Stomach smooth muscle (tissue), 2 donors: ENCODE measurements at regions not wholly inside any gene's neighbourhood (a gene's known extent, or its start where the extent isn't known, plus 50 kb on each side); places are given as distances from the start of the nearest gene placed in this dataset.

Experiments used
- H3K27ac ChIP-seq: one replicate; pipeline ENCODE4 v1.7.0; 2013; ENCODE audit warnings: mild to moderate bottlenecking, low read length, inconsistent platforms
- H3K27me3 ChIP-seq, 2 donors: one replicate each; pipeline ENCODE4 v1.7.0; 2013; ENCODE audit warnings: low read length in 2 of 2; ENCODE audit not compliant: insufficient read depth in 2 of 2, control insufficient read depth in 1 of 2
- H3K36me3 ChIP-seq, 2 donors: one replicate each; pipeline ENCODE4 v1.7.0; 2013; ENCODE audit warnings: low read length in 2 of 2; ENCODE audit not compliant: control insufficient read depth in 2 of 2, insufficient read depth in 2 of 2
- H3K4me1 ChIP-seq: one replicate; pipeline ENCODE4 v1.7.0; 2013; ENCODE audit warnings: low read length; ENCODE audit not compliant: control insufficient read depth, insufficient read depth
- H3K4me3 ChIP-seq, 2 donors: one replicate each; pipeline ENCODE4 v1.7.0; 2013; ENCODE audit warnings: low read length in 2 of 2
- H3K9ac ChIP-seq, 2 donors: one replicate each; pipeline ENCODE4 v1.7.0; 2013; ENCODE audit warnings: low read length in 2 of 2, mild to moderate bottlenecking in 1 of 2
- H3K9me3 ChIP-seq, 2 donors: one replicate each; pipeline ENCODE4 v1.7.0; 2013; ENCODE audit warnings: low read length in 2 of 2; ENCODE audit not compliant: control insufficient read depth in 2 of 2
- donor health status: healthy.
- donor health status: Pancreatic carcinoma.

- Histone ChIP-seq H3K4me3 (no peak overlapping the region), H3K27me3 (no peaks in the 10 kb centered on the region), H3K4me1 (no peaks in the 10 kb centered on the region), H3K9me3 (peaks cover 5 to 8% of the 10 kb centered on the region in 2 donors), H3K9ac (no peak overlapping the region), H3K27ac (no peak overlapping the region), H3K36me3 (no peaks in the 10 kb centered on the region)
Measured at GRCh38 chr17:10987786-10988185, 149.9 kb upstream of the PIRT start.

- H3K9me3 ChIP-seq: peaks cover 7 to 8% of the 10 kb centered on the region in 2 donors
- H3K9ac ChIP-seq: no peak overlapping the region
- no peaks in the 10 kb centered on the region for H3K27me3 ChIP-seq
- no peaks in the 10 kb centered on the region for H3K36me3 ChIP-seq
- H3K4me3 ChIP-seq: no peak overlapping the region
- H3K4me1 ChIP-seq: no peaks in the 10 kb centered on the region
- H3K27ac ChIP-seq: no peak overlapping the region
Measured at GRCh38 chr17:10984220-10984619, 146.3 kb upstream of the PIRT start.

GRCh38 chr17:10976401-10976800 lies 138.5 kb upstream of the PIRT start:
- no peaks in the 10 kb centered on the region for H3K27me3 ChIP-seq
- no peaks in the 10 kb centered on the region for H3K4me1 ChIP-seq
- H3K36me3 ChIP-seq: no peaks in the 10 kb centered on the region

GRCh38 chr17:10968007-10968406 lies 130.1 kb upstream of the PIRT start:
- Histone ChIP-seq H3K27ac (no peak overlapping the region), H3K4me3 (no peak overlapping the region), H3K36me3 (no peaks in the 10 kb centered on the region), H3K27me3 (no peaks in the 10 kb centered on the region), H3K4me1 (no peaks in the 10 kb centered on the region), H3K9me3 (no peaks in the 10 kb centered on the region), H3K9ac (no peak overlapping the region)

More at GRCh38 chr17:10976401-10976800, 138.5 kb upstream of the PIRT start:
- Histone ChIP-seq H3K27ac (no peak overlapping the region), H3K9me3 (no peaks in the 10 kb centered on the region), H3K9ac (no peak overlapping the region), H3K4me3 (no peak overlapping the region)

- no peaks in the 10 kb centered on the region for H3K36me3 ChIP-seq
- no peaks in the 10 kb centered on the region for H3K27me3 ChIP-seq
- no peak overlapping the region for H3K4me3 ChIP-seq
- H3K9ac ChIP-seq: no peak overlapping the region
- peaks cover 0 to 2% of the 10 kb centered on the region in 2 donors for H3K9me3 ChIP-seq
- H3K27ac ChIP-seq: no peak overlapping the region
- no peaks in the 10 kb centered on the region for H3K4me1 ChIP-seq
Measured at GRCh38 chr17:10956821-10957220, 118.9 kb upstream of the PIRT start.

- no peaks in the 10 kb centered on the region for H3K9me3 ChIP-seq
- H3K4me3 ChIP-seq: no peak overlapping the region
- no peaks in the 10 kb centered on the region for H3K27me3 ChIP-seq
- no peak overlapping the region for H3K9ac ChIP-seq
- no peaks in the 10 kb centered on the region for H3K36me3 ChIP-seq
- H3K4me1 ChIP-seq: no peaks in the 10 kb centered on the region
- no peak overlapping the region for H3K27ac ChIP-seq
Measured at GRCh38 chr17:10944819-10945218, 106.9 kb upstream of the PIRT start.

- H3K9ac ChIP-seq: no peak overlapping the region
- H3K36me3 ChIP-seq: no peaks in the 10 kb centered on the region
- no peaks in the 10 kb centered on the region for H3K9me3 ChIP-seq
- no peak overlapping the region for H3K27ac ChIP-seq
- H3K4me3 ChIP-seq: no peak overlapping the region
- no peaks in the 10 kb centered on the region for H3K4me1 ChIP-seq
- peaks cover 0 to 5% of the 10 kb centered on the region in 2 donors for H3K27me3 ChIP-seq
Measured at GRCh38 chr17:10936931-10937330, 99.0 kb upstream of the PIRT start.

- Histone ChIP-seq H3K27me3 (peaks cover 0 to 2% of the 10 kb centered on the region in 2 donors), H3K9me3 (no peaks in the 10 kb centered on the region)
Measured at GRCh38 chr17:10932938-10933337, 95.1 kb upstream of the PIRT start.

GRCh38 chr17:10931133-10931532 lies 93.2 kb upstream of the PIRT start:
- Histone ChIP-seq H3K9me3 (no peaks in the 10 kb centered on the region), H3K9ac (no peak overlapping the region)

More at GRCh38 chr17:10932938-10933337, 95.1 kb upstream of the PIRT start:
- Histone ChIP-seq H3K9ac (no peak overlapping the region), H3K36me3 (no peaks in the 10 kb centered on the region), H3K27ac (no peak overlapping the region), H3K4me1 (no peaks in the 10 kb centered on the region), H3K4me3 (no peak overlapping the region)

GRCh38 chr17:10927712-10928111 lies 89.8 kb upstream of the PIRT start:
- H3K4me3 ChIP-seq: no peak overlapping the region
- H3K9me3 ChIP-seq: no peaks in the 10 kb centered on the region
- H3K27me3 ChIP-seq: peaks cover 0 to 2% of the 10 kb centered on the region in 2 donors
- no peaks in the 10 kb centered on the region for H3K36me3 ChIP-seq
- no peak overlapping the region for H3K9ac ChIP-seq
- H3K4me1 ChIP-seq: no peaks in the 10 kb centered on the region
- no peak overlapping the region for H3K27ac ChIP-seq

More at GRCh38 chr17:10931133-10931532, 93.2 kb upstream of the PIRT start:
- H3K27ac ChIP-seq: no peak overlapping the region
- peaks cover 2% of the 10 kb centered on the region in 2 donors for H3K27me3 ChIP-seq
- no peaks in the 10 kb centered on the region for H3K4me1 ChIP-seq
- no peak overlapping the region for H3K4me3 ChIP-seq
- no peaks in the 10 kb centered on the region for H3K36me3 ChIP-seq

- Histone ChIP-seq H3K9me3 (no peaks in the 10 kb centered on the region), H3K27me3 (no peaks in the 10 kb centered on the region)
Measured at GRCh38 chr17:10920558-10921108, 82.7 kb upstream of the PIRT start.

More at GRCh38 chr17:10920558-10921108, 82.7 kb upstream of the PIRT start:
- Histone ChIP-seq H3K36me3 (no peaks in the 10 kb centered on the region), H3K9ac (no peak overlapping the region), H3K4me3 (no peak overlapping the region), H3K27ac (no peak overlapping the region), H3K4me1 (no peaks in the 10 kb centered on the region)
